22Rv1 (cell line): ENCODE measurements at regions not wholly inside any gene's neighbourhood (a gene's known extent, or its start where the extent isn't known, plus 50 kb on each side); places are given as distances from the start of the nearest gene placed in this dataset.

ENCODE experiments used
- H3K27ac ChIP-seq: fragments of 450-650 bp; 2 replicates; pipeline ENCODE4 v1.5.1; 2017
- CTCF ChIP-seq: fragments of 450-650 bp; IDR thresholded peaks from 2 replicates; pipeline ENCODE4 v1.5.1; 2017; ENCODE audit warnings: mild to moderate bottlenecking
- ZFX ChIP-seq: fragments of 450-650 bp; IDR thresholded peaks from 2 replicates; pipeline ENCODE4 v1.6.1; 2017; ENCODE audit warnings: antibody characterized with exemption, borderline replicate concordance

GRCh38 chr13:61187471-61187870 lies 228.2 kb downstream of the PCDH20 start:
- TF ChIP-seq ZFX (no peak), CTCF (no peak)
- H3K27ac ChIP-seq: no peak overlapping the region

GRCh38 chr13:61183670-61184069 lies 232.0 kb downstream of the PCDH20 start:
- no peak overlapping the region for H3K27ac ChIP-seq
- no peak for TF ChIP-seq ZFX
- no peak for TF ChIP-seq CTCF

GRCh38 chr13:61180234-61180633 lies 235.4 kb downstream of the PCDH20 start:
- TF ChIP-seq CTCF: no peak
- no peak for TF ChIP-seq ZFX
- no peak overlapping the region for H3K27ac ChIP-seq

- H3K27ac ChIP-seq: no peak overlapping the region
- TF ChIP-seq ZFX: no peak
- no peak for TF ChIP-seq CTCF
These were observed 235.9 kb downstream of the PCDH20 start for GRCh38 chr13:61179741-61180140.

GRCh38 chr13:61170856-61171255 lies 244.8 kb downstream of the PCDH20 start:
- no peak overlapping the region for H3K27ac ChIP-seq
- no peak for TF ChIP-seq CTCF
- TF ChIP-seq ZFX: no peak

GRCh38 chr13:61162636-61163035 lies 253.0 kb downstream of the PCDH20 start:
- TF ChIP-seq CTCF (no peak), ZFX (no peak)
- no peak overlapping the region for H3K27ac ChIP-seq

GRCh38 chr13:61162106-61162505 lies 253.5 kb downstream of the PCDH20 start:
- no peak overlapping the region for H3K27ac ChIP-seq
- TF ChIP-seq CTCF: no peak
- TF ChIP-seq ZFX: no peak

GRCh38 chr13:61156753-61157152 lies 258.9 kb downstream of the PCDH20 start:
- TF ChIP-seq ZFX: no peak
- no peak for TF ChIP-seq CTCF
- no peak overlapping the region for H3K27ac ChIP-seq
